PFSK-1 (cell line): ENCODE measurements at regions not wholly inside any gene's neighbourhood (a gene's known extent, or its start where the extent isn't known, plus 50 kb on each side); places are given as distances from the start of the nearest gene placed in this dataset.

Experiments used
- FOXP2 ChIP-seq: optimal IDR thresholded peaks from 2 replicates; pipeline ENCODE3; 2011; ENCODE audit warnings: borderline replicate concordance, control low read depth, inconsistent platforms; ENCODE audit not compliant: insufficient read depth; ENCODE audit errors: extremely low read length, extremely low read depth
- POLR2AphosphoS5 ChIP-seq: IDR thresholded peaks from 2 replicates; pipeline ENCODE4 v1.6.1; 2012; ENCODE audit warnings: low read depth, mild to moderate bottlenecking, control low read depth, low read length, moderate library complexity
- SIN3A ChIP-seq: IDR thresholded peaks from 2 replicates; pipeline ENCODE4 v1.6.1; 2012; ENCODE audit warnings: mild to moderate bottlenecking, low read length, moderate library complexity, borderline replicate concordance; ENCODE audit not compliant: insufficient read depth
- TAF1 ChIP-seq: IDR thresholded peaks from 2 replicates; pipeline ENCODE4 v1.6.1; 2012; ENCODE audit warnings: low read length, control low read depth, borderline replicate concordance; ENCODE audit not compliant: insufficient read depth
- TF ChIP-seq, protein P1 (sequence below), 2 experiments: IDR thresholded peaks; 2 replicates each; pipeline versions ENCODE4 v1.6.1 to v1.8.0; 2011 to 2012; ENCODE audit warnings: low read depth in 2 of 2, low read length in 2 of 2, control low read depth in 1 of 2, inconsistent platforms in 1 of 2, mild to moderate bottlenecking in 1 of 2, moderate library complexity in 1 of 2; ENCODE audit not compliant: insufficient read depth in 1 of 2

DNA sequence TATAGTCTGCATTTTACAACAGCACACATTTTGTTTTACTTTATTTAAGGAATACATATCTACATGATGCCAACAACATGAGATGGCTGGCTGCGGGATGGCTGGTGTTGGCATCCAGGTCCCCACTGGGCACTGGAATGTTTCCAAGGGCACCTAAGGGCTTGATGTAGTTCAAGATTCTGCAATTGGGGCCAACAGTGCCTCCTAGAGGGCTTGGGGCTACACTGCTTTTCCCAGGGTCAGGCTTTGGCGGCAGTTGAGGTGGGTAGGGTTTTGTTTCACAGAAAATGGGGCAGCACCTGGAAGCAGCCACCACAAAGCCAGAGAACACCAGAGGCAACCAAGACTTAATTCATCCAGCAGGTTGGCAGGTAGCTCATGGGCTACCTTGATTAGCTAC lies 166.7 kb upstream of the PRNP start:
- TF ChIP-seq, protein P1, sequence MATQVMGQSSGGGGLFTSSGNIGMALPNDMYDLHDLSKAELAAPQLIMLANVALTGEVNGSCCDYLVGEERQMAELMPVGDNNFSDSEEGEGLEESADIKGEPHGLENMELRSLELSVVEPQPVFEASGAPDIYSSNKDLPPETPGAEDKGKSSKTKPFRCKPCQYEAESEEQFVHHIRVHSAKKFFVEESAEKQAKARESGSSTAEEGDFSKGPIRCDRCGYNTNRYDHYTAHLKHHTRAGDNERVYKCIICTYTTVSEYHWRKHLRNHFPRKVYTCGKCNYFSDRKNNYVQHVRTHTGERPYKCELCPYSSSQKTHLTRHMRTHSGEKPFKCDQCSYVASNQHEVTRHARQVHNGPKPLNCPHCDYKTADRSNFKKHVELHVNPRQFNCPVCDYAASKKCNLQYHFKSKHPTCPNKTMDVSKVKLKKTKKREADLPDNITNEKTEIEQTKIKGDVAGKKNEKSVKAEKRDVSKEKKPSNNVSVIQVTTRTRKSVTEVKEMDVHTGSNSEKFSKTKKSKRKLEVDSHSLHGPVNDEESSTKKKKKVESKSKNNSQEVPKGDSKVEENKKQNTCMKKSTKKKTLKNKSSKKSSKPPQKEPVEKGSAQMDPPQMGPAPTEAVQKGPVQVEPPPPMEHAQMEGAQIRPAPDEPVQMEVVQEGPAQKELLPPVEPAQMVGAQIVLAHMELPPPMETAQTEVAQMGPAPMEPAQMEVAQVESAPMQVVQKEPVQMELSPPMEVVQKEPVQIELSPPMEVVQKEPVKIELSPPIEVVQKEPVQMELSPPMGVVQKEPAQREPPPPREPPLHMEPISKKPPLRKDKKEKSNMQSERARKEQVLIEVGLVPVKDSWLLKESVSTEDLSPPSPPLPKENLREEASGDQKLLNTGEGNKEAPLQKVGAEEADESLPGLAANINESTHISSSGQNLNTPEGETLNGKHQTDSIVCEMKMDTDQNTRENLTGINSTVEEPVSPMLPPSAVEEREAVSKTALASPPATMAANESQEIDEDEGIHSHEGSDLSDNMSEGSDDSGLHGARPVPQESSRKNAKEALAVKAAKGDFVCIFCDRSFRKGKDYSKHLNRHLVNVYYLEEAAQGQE (IDR thresholded peaks at IDR 0.05; ENCODE audit: insufficient read depth in 1 of 2, low read depth in 2 of 2, low read length in 2 of 2), result no peak
- TF ChIP-seq SIN3A, result no peak
- no peak for TF ChIP-seq POLR2AphosphoS5
- no peak for TF ChIP-seq TAF1
- TF ChIP-seq FOXP2, result no peak

DNA sequence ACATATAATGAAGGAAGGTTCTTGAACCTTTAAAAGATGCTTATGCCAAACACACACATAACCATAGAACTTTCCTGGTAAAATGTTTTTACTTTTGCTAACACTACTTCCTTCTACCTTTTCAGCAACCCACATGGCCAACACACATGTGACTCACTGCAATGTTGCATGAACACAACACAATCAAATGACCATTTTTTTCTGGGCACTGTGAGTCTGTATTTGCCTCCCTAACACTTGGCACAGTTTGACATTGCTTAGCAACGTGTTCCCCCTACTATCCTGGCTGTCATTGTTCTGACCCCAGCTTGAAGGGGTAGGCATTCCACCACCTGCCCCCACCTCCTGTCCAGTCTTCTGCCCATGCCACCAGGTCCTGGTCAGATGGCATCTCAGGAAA lies 169.4 kb upstream of the PRNP start:
- TF ChIP-seq FOXP2 (no peak), POLR2AphosphoS5 (no peak), TAF1 (no peak), SIN3A (no peak)
- TF ChIP-seq, protein P1 (IDR thresholded peaks at IDR 0.05; ENCODE audit: insufficient read depth in 1 of 2, low read depth in 2 of 2, low read length in 2 of 2), result no peak

DNA sequence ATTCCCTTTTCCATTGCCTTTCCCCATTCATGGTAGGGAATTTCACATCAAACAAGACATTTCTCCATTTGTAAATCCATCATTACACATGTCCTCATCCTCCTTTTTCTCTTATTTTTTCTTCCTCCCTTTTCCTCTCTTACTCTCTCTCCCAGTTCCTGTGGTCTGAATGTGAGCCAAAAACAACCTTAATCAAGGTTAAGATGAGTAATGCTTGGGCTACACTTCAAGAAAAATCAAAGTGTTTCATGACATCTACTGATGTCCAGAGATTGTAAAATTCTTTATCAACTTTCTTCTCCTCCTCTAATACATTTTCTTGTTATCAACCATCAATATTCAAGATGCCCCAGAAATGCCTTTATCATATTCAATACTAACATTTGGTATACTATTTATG lies 172.5 kb upstream of the PRNP start:
- TF ChIP-seq POLR2AphosphoS5, result no peak

DNA sequence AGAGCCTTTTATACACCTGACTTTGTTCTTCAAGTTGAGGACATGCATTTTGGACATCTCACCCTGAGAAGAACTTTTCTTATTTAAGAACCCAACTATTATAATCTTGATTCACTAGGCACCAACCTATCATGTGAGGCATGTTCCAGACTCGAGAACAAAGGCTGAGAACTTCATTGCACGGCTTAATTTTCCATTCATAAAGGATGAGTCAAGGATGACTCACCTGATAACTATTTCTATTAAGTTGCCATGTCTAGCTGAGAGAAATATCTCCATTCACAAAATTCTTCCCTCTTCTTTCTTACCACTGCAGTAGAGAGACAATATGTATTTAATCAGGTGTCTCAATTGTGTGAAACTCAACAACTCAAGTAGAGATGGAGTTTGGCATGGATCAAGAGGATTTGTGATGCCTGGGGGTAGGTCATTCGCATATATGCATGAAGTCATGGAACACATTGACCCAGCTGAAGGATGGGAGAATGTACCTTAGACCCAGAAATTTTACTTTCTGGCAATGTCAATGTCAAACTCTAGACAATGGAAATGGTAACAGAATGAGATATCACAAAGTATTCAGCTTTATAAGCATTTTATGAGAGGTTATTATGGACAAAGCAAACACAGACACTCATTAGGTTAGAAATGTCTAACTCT lies 173.2 kb upstream of the PRNP start:
- TF ChIP-seq FOXP2 (no peak), SIN3A (0 out of 2 replicates have a peak, but pooled peaks have one; percentile 1), TAF1 (0 out of 2 replicates have a peak, but pooled peaks have one; percentile 39)

DNA sequence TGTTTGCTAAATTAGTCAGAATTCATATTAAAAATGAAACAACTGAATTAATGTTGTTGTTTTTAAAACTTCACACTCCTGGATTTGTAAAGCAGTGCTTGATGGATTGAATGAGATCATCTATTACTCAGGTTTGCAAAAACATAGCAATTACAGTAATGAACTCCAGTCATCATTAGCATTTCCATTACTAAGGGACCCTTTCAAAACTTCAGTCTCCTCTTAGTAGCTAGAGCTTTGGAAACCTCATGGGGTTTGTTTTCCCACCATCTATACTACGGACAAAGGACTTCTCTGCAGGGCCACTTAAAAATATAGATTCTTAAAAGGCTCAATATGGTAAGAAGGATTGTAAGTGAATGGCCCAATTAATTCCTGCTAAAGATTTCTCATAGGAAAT lies 174.5 kb upstream of the PRNP start:
- TF ChIP-seq POLR2AphosphoS5 (no peak), TAF1 (no peak), FOXP2 (no peak)
- TF ChIP-seq, protein P1 (IDR thresholded peaks at IDR 0.05; ENCODE audit: insufficient read depth in 1 of 2, low read depth in 2 of 2, low read length in 2 of 2), result no peak

DNA sequence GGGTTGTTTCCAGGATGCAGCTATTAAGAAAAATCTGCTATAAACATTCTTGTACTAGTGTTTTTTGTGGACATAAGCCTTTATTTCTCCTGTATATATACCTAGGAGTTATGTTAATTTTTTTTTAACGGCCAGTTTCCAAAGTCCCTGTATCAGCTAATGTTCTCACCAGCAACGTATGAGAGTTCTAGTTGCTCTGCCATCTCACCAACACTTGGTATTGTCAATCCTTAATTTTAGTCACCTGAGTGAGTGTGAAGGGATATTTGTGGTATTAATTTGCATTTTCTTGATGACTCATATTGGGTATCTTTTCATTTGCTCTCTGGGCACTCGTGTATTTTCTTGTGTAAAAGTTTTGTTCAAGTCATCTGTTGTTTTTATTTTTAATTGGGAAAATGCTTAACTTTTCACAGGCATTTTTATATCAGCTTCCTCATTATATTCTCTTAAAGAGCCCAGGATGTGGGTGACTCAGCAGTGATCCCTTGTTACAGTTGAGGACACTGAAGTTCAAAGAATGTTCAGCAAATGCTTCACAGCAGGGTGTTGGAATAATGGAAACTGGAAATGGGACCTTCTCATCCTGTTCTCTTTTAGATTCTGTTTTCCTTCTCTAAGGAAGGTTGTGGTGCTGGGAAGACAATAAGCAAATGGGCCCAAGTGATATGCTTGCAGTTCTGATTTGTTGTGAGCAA lies 176.3 kb upstream of the PRNP start:
- TF ChIP-seq POLR2AphosphoS5, result no peak
- TF ChIP-seq, protein P1 (IDR thresholded peaks at IDR 0.05; ENCODE audit: insufficient read depth in 1 of 2, low read depth in 2 of 2, low read length in 2 of 2), result no peak
- no peak for TF ChIP-seq SIN3A
- TF ChIP-seq TAF1, result no peak
- TF ChIP-seq FOXP2, result no peak
